ENCODE measurements at regions not wholly inside any gene's neighbourhood (a gene's known extent, or its start where the extent isn't known, plus 50 kb on each side); places are given as distances from the start of the nearest gene placed in this dataset.
"Not testable (repeated sequence)": the region's sequence is repeated elsewhere in the genome, so short reads cannot be mapped to it uniquely, and the experiment has no call there.

DNA sequence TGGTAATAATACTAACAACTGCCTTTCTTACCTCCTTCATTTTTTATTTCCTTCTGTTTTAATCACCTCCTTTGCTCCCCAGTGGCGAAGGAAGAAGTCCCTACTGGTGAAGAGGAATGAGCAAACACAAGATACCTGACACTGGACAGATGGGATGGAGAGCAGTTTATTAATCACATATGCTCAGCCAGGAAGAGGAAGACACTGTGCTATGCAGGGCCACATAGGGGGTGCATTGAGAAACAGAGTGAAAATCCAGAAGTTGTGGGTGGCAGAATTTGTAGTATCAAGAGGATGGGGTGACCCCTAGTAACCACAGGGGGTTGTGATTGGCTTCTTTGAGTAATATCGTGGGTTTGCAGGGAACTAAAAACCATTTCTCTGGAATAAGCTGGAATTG lies 1041.9 kb downstream of the OTOL1 start:
- no peak for DNase-seq (ENCODE audit: low spot score)

DNA sequence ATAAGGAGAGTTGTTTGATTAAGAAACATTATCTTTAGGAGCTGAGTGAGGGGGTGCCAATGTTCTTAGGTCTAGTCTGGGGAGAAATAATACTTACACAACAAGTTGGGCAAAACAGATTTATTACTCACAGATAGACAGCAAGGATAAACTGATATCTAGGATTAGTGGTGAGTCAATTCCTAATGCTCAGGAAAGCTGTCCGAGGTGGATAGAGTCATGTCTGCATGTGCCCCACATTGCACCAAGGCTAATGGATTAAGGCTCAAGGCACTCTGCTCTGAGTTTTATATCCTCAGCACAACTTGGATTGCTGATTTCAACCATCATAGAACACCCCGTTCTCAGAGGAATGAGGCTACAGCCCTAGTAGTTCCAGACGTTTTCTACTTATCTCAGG lies 1042.3 kb downstream of the OTOL1 start:
- peak; percentile 88 for DNase-seq (ENCODE audit: low spot score)

DNA sequence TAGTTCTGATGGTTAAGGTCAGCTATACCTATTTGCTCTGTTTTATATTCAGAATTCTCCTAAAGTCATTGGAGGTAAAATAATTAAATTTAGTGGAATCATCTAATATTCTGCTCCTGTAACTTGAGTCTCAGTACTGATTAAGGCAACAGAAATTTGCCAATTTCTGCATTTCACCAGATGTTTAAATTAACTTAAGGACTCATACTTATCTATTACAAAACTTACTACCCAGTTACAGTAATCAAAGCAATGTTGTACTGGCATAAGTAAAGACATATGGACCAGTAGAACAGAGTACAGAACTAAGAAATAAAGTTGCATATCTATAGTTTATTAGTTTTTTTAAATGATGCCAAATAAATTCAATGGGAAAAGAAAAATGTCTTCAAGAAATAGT lies 1043.8 kb downstream of the OTOL1 start:
- DNase-seq (ENCODE audit: low spot score) = no peak

DNA sequence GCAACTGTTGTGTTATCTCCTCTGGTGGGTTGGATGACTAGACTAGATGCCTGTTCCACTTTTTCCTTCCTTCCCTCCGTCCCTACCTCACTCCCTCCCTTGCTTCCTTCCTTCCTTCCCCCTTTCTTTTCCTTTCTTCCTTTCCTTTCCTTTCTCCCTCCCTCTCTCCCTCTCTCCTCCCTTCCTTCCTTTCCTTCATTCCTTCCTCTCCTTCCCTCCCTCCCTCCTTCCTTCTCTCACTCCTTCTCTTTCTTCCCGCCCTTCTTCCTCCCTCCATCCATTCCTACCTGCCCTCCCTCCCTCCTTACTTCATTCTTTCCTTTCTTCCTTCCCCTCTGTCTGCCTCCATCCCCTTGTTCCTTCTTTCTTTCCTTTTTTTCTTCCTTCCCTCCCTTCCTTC lies 1045.3 kb downstream of the OTOL1 start:
- no peak for DNase-seq (ENCODE audit: low spot score)

DNA sequence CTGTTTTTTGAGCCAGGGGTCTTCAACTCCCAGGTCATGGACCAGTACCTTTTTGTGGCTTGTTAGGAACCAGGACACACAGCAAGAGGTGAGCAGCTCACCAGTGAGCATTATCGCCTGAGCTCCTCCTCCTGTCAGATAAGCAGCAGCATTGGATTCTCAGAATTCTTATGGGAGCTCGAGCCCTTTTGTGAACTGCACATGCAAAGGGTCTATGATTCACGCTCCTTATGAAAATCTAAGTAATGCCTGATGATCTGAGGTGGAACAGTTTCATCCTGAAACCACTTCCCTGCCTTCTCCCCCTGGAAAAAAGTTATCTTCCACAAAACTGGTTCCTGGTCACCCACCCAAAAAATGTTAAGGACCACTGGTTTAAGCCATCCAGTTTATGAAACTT lies 1047.6 kb downstream of the OTOL1 start:
- DNase-seq (ENCODE audit: low spot score) = no peak

DNA sequence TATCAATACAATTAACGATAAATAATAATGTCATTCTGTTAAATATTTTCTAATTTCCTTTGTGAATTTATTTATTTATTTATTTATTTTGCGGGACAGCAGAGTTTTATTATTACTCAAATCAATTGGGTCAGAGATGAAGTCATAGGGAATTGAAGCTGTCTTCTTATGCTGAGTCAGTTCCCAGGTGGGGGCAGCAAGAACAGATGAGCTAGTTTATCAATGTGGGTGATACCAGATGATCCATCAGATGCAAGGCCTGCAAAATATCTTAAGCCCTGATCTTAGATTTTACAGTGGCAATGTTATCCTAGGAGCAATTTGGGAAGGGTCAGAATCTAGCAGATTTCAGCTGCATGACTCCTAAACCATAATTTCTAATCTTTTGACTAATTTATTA lies 1050.3 kb downstream of the OTOL1 start:
- DNase-seq (ENCODE audit: low spot score) = no peak

DNA sequence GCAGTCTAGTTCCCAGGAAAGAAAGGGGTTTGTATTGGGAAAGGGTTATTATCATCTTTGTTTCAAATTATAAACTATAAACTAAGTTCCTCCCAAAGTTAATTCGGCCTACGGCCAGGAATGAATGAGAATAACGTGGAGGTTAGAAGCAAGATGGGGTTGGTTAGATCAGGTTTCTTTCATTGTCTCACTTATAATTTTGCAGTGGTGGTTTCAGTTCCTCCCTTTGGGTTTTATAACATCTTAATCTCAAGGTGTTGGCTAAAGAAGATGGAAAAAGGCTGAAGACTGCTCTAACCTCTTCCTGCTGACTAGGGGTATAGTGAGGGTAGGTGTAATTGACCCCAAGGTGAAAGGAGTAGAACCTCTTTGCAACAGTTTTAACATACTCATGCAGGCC lies 1050.7 kb downstream of the OTOL1 start:
- no peak for DNase-seq (ENCODE audit: low spot score)

DNA sequence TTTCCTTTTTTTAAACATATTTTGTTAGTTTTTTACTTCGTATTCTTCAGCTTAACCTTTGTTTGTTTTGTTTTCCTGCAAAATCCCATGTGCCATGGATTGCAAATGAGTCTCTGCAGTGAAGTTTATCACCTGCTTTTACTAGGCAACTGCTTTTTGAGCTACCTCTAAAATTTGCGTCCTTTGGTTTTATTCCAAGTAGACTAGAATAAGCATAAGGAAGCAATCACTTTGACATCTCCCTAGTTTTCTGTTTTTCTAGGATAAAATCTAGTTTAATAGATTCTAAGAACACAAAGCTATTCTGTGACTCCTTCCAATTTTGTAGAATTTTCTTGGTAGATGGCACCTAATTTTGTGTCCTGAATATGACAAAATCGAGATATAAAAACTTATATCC lies 1059.2 kb downstream of the OTOL1 start:
- DNase-seq (ENCODE audit: low spot score) = no peak

DNA sequence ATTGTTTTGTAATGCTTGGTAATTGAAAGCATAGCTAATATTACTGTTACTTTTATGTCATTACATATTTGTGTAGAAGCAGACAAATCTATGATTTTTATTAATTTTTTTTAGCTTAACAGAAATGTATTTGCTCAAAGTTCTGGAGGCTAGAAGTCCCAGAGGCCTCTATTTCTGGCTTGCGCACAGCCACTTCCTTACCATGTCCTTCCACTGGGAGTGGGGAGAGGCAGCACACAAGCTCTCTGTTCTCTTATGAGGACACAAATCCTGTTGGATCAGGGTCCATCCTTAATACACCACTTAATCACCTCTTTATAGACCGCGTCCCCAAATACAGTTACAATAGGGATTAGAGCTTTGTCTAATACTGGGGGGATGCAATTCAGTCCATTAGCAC lies 1061.4 kb downstream of the OTOL1 start:
- DNase-seq (ENCODE audit: low spot score) = no peak

DNA sequence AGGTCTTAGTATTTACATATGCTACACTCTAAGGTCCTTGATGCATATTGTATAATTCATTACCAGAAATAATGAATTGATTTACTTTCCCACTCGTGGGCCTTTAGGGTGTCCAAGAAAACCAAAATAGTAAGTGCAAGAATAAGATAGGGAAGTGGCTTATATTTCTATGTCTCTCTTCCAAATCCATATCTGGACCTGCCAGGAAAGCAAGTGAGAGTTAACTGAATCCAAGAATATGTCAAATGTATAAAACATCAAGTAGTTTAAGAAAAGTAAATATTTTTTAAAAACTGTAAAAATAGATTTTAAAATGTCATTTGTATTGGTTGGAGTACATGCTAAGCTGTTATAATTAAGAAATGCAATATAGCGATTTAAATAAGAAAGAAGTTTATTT lies 1072.1 kb downstream of the OTOL1 start:
- no peak for DNase-seq (ENCODE audit: low spot score)

DNA sequence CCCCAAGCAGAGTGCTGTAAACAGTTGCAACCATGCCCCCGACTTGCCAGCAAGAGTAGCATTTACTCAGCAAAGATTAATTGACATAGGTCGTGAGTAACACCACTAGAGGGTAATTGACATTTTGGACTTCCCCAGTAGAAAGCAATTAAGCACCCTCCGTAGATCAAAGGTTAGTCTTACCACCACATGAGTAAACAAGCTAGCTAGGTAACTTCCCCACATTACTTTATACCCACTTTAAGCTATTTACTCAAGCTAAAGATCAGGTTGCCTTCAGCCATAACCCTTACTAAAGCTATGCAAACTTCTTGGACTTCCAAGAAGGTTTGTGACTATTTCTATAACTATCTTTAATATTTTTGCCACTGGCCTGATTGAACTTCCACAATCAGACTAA lies 1072.7 kb downstream of the OTOL1 start:
- DNase-seq (ENCODE audit: low spot score) = no peak

DNA sequence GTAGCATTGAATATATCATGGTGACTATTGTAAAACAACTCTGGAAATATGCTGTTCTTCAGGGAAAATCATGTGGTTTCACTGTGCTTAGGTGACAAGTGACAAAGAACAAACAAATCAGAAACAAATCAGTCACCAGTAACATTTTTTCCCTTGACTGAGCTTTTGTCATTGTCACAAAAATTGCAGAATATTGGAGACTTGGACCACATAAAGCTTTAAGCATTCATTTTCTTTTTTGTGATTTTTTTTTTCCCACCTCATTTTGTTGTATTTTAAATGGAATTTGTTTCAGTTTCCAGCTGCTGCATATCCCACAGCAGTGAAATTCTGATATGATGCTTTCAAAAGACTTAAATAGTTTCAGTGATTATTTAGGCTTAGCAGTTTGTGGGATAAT lies 1088.4 kb downstream of the OTOL1 start:
- DNase-seq (ENCODE audit: low spot score) = no peak

DNA sequence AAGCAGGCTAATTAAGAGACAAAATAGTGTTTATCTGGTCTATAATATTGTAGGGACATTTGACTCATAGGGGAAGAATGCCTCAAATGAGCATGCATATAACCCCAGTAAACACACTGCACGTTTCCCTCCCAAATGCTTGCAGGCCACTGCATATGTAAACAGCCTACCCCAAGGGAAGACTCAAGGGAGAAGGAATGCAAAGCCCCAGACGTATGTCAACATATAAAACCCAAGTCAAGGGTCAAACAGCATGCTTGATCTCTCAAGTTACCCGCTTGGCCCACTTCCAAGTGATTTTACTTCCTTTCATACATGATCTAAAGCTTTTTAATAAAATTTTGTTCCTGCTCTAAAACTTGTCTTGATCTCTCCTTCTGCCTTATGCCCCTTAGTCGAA lies 1090.0 kb downstream of the OTOL1 start:
- DNase-seq (ENCODE audit: low spot score) = no peak

DNA sequence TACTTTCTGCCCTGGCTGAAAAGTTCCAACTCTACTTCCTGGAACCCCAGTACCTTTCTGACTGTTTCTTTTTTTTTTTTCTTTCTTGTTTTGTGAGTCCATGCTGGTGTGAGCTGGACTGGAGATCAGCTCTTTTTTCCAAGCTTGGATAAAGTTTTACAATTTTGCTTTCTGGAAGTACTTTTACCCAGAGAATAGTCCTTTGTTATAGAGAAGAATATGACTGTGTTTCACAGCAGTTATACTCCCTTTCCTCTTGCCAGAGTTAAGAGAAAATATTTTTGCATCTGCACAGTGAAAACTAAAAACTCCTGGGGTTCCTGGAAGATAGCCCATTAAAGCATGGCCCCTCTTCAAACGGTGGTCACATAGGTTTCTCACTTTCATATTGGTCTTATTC lies 1100.6 kb downstream of the OTOL1 start:
- no peak for DNase-seq (ENCODE audit: low spot score)

DNA sequence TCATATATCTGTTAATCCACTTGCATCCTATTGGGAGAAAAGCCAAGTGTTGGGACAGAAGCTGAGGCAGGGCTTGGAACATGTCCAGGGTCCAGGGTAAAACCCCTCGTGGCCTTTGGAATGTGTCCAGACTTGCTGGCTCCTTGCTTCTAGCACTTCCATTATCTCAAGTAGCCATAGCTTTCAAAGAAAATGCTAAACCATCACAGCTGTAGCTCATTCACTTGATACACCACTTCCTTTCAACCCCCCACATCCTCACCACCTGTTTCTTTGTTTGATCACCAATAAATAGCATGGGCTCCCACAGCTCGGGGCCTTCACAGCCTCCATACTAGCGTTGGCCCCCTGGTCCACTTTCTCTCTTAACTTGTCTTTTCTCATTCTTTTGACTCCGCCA lies 1101.9 kb downstream of the OTOL1 start:
- not testable (repeated sequence) for DNase-seq (ENCODE audit: low spot score)

DNA sequence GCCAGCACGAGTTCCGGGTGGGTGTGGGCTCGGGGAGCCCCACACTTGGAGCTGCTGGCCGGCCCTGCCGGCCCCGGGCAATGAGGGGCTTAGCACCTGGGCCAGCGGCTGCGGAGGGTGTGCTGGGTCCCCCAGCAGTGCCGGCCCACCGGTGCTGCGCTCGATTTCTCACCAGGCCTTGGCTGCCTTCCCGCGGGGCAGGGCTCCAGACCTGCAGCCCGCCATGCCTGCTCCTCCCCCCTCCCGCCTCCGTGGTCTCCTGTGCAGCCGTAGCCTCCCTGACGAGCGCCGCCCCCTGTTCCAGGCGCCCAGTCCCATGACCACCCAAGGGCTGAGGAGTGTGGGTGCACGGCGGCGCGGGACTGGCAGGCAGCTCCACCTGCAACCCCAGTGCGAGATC lies 1103.1 kb downstream of the OTOL1 start:
- DNase-seq (ENCODE audit: low spot score) = not testable (repeated sequence)

DNA sequence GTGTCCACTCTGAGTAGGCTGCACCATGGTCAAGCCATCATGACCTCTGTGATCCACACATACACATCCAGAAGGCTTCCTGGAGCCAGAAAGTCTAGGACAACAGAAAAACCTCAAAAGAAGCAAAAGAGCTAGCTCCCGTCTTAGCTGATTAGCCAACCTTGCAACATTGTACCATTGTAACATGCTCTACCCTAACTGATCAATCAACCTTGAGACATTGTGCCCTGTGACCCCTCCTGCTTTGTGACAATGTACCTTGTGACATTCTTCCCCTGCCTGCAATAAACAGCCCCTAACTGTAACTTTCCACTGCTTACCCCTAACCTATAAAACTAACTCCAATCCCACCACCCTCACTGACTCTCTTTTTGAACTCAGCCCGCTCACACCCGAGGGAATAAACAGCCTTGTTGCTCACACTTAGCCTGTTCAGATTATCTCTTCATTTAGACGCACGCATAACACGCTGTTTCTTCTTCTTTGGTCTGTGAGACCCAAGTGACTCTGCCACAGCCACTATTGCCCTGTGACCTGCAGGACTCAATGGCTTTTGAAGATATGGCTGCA lies 1104.6 kb downstream of the OTOL1 start:
- no peak for DNase-seq (ENCODE audit: low spot score)

DNA sequence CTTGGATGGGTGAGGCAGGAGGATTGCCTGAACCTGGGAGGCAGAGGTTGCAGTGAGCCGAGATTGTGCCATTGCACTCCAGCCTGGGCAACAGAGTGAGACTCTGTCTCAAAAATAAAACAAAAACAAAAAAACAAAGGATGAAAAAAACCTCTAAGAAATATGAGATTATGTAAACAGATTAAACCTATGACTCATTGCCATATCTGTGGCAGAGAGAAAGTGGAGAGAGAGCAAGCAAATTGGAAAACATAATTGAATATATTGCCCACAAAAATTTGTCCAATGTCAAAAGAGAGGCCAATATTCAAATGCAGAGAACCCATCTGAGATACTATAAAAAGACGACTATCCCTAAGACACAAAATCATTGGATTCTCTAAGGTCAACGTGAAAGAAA lies 1106.0 kb downstream of the OTOL1 start:
- no peak for DNase-seq (ENCODE audit: low spot score)

DNA sequence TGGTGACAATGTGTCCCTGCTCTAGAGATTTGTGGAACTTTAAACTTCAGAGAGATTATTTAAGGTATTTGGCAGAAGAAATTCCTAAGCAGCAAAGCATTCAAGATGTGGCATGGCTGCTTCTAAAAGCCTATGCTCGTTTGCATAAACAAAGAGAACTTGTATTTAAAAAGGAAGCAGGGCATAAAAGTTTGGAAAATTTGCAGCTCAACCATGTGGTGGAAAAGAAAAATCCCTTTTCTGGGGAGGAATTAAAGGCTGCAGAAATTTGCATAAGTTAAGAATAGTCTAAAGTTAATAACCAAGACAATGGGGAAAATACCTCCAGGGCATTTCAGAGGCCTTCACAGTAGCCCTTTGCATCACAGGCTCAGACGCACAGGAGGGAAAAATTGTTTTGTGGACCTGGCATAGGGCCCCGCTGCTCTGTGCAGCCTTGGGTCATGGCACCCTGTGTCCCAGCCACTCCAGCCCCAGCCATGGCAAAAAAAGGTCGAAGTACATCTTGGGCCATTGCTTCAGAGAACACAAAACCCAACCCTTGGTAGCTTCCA lies 1109.1 kb downstream of the OTOL1 start:
- no peak for DNase-seq (ENCODE audit: low spot score)

DNA sequence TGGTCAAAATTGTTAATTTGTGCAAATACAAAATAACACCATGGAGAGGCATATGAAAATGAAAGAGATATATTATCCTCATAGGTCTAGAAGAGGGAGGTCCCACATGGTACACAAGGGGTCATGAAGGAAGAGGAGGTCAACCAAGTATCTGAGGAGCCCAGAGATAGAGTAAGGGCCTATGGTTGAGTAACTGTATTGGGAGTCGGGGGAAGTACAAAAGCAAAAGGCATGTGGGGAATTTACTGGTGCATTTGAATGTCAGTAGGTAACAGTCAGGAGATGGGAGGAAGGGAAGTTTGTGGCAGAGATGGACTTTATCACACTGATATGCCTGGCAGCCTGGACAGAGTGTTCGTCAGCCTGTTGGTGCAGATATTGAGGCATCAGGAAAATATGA lies 1113.7 kb downstream of the OTOL1 start:
- no peak for DNase-seq (ENCODE audit: low spot score)

DNA sequence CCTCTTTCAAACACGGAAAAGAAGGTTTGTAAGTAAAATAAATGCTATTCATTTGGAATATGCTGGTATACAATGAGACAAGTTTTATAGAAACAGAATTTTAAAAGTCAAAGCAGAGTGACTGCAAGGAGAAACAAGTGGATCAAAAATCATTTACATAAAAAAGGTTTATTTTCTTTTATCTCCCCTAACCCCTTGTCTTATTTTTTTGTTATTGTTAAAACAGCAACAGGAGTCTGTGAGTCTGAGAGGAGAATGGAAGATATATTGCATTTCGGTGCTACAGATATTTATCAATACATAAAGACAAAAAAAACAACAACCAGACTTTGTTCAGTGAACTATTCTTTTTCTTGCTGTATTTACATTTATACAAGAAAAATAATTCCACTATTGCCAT lies 1116.4 kb downstream of the OTOL1 start:
- DNase-seq (ENCODE audit: low spot score) = no peak

DNA sequence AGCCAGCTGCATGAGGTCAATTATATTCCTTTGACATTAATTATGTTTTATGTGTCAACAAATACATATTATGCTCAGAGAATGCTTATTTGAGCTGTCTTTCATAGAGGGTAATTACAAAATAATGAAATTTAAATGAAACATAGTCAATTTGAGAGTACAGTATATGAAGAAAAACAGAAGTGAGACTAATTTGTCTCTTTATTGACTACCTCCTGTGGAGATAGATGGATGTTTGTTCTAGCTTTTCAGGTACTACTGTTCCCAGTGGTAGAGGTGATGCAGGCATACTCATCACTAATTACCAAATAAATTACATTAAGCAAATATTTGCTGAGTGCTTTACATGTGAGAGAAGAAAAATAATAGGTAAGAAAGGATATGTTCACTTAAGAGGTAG lies 1129.6 kb downstream of the OTOL1 start:
- DNase-seq (ENCODE audit: low spot score) = no peak

DNA sequence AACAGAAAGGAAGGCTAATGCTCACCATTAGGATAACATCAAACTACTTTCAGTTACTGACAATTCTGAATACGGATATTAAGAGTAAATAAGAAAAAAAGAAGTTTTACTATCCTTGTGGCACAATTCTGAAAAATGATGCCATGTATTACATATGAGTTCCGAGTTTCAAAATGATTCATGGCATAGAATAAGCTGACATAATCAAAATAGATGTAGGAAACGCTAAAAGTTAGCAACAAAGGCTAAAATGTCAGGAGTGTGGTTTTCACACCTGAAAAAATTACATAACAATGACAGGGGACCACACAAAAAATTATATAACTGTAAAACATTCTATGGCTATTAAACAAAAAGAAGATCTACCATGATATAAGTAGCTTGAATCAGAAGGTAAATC lies 1131.9 kb downstream of the OTOL1 start:
- DNase-seq (ENCODE audit: low spot score) = no peak

DNA sequence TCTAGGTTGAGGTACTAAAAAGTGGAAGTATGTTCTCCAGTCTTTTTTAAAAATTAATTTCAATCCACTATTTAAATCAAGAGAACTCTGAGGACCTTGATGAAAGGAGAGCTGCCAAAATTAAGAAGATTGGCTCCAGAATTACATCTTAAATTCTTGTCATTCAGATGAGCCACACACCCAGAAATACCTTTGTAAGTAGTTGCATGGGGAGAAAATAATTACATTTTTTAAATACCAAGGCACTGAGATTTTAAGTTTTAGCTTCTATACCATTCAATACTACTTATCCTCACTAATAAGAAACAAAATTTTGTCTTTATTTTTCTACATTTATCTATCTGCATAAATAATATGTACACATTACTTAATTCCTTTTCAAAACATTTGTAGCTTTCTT lies 1132.8 kb downstream of the OTOL1 start:
- DNase-seq (ENCODE audit: low spot score) = no peak

Data from umbilical cord (tissue), 1 donor.